ENCODE measurements at regions not wholly inside any gene's neighbourhood (a gene's known extent, or its start where the extent isn't known, plus 50 kb on each side); places are given as distances from the start of the nearest gene placed in this dataset.

GRCh38 chr3:104906001-104906639, 460.6 kb upstream of the ALCAM start:
- no peak overlapping the region for H3K4me3 ChIP-seq
- DNase-seq (ENCODE audit: low spot score) = no peak
- no peak overlapping the region for H3K4me2 ChIP-seq
- no peaks in the 10 kb centered on the region for H3K4me1 ChIP-seq (ENCODE audit: insufficient read depth)
- no peaks in the 10 kb centered on the region for H3K9me2 ChIP-seq (replicated peaks; ENCODE audit: insufficient read depth)
- H3K27ac ChIP-seq = no peak overlapping the region
- H3K79me2 ChIP-seq = no peaks in the 10 kb centered on the region
- WGBS (ENCODE audit: low lambda C conversion rate, missing lambda C conversion rate) = 89% methylated on average over 17 of the region's 17 CpGs
- no peaks in the 10 kb centered on the region for H4K20me1 ChIP-seq (ENCODE audit: insufficient read depth, poor library complexity, severe bottlenecking)
- no peak overlapping the region for H2AFZ ChIP-seq
- H3K36me3 ChIP-seq (replicated peaks; ENCODE audit: insufficient read depth, low read depth) = no peaks in the 10 kb centered on the region
- H3K9me3 ChIP-seq (ENCODE audit: low read depth) = no peaks in the 10 kb centered on the region
- H3K27me3 ChIP-seq = no peaks in the 10 kb centered on the region
- TF ChIP-seq, protein P1, sequence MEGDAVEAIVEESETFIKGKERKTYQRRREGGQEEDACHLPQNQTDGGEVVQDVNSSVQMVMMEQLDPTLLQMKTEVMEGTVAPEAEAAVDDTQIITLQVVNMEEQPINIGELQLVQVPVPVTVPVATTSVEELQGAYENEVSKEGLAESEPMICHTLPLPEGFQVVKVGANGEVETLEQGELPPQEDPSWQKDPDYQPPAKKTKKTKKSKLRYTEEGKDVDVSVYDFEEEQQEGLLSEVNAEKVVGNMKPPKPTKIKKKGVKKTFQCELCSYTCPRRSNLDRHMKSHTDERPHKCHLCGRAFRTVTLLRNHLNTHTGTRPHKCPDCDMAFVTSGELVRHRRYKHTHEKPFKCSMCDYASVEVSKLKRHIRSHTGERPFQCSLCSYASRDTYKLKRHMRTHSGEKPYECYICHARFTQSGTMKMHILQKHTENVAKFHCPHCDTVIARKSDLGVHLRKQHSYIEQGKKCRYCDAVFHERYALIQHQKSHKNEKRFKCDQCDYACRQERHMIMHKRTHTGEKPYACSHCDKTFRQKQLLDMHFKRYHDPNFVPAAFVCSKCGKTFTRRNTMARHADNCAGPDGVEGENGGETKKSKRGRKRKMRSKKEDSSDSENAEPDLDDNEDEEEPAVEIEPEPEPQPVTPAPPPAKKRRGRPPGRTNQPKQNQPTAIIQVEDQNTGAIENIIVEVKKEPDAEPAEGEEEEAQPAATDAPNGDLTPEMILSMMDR (IDR thresholded peaks at IDR 0.05; ENCODE audit: poor library complexity) = no peak
- TF ChIP-seq EZH2 (IDR thresholded peaks at IDR 0.05; ENCODE audit: borderline replicate concordance) (no peak), EZH2phosphoT487 (IDR thresholded peaks at IDR 0.05; ENCODE audit: low read depth, severe bottlenecking, unreplicated experiment) (no peak)

- H3K9me2 ChIP-seq (replicated peaks; ENCODE audit: insufficient read depth) = no peaks in the 10 kb centered on the region
- H3K4me3 ChIP-seq = no peak overlapping the region
- H3K4me1 ChIP-seq (ENCODE audit: insufficient read depth) = no peaks in the 10 kb centered on the region
- H2AFZ ChIP-seq = no peak overlapping the region
- H3K36me3 ChIP-seq (replicated peaks; ENCODE audit: insufficient read depth, low read depth) = no peaks in the 10 kb centered on the region
- no peaks in the 10 kb centered on the region for H3K79me2 ChIP-seq
- H3K27me3 ChIP-seq = no peaks in the 10 kb centered on the region
- WGBS (ENCODE audit: low lambda C conversion rate, missing lambda C conversion rate) = 88% methylated on average over 6 of the region's 6 CpGs
- DNase-seq (ENCODE audit: low spot score) = no peak
- H3K9me3 ChIP-seq (ENCODE audit: low read depth) = no peaks in the 10 kb centered on the region
- no peak for TF ChIP-seq EZH2phosphoT487 (IDR thresholded peaks at IDR 0.05; ENCODE audit: low read depth, severe bottlenecking, unreplicated experiment)
- TF ChIP-seq, protein P1 (IDR thresholded peaks at IDR 0.05; ENCODE audit: poor library complexity) = no peak
- no peak for TF ChIP-seq EZH2 (IDR thresholded peaks at IDR 0.05; ENCODE audit: borderline replicate concordance)
- H3K4me2 ChIP-seq = no peak overlapping the region
- H4K20me1 ChIP-seq (ENCODE audit: insufficient read depth, poor library complexity, severe bottlenecking) = no peaks in the 10 kb centered on the region
- no peak overlapping the region for H3K27ac ChIP-seq
These were observed 459.2 kb upstream of the ALCAM start for GRCh38 chr3:104907507-104907906.

DNA sequence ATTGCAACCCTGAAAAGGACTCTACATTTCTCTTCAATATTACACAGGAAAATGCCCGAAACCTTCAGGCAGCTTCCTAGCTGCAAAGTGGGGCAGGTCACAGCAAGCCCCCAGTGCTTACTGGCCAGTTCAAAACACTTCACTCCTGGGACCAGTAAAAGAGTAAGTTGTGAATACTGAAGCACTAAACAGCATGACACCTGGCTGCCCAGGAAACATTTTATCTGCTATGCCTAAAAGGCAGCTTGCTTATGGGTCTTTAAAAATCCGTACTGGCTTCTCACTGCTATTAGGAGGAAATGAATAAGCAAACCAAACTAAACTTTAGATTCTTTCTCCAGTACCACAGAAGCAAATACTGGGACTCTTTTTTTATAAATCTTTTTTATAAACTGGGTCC, 457.9 kb upstream of the ALCAM start:
- Histone ChIP-seq H4K20me1 (ENCODE audit: insufficient read depth, poor library complexity, severe bottlenecking) (no peaks in the 10 kb centered on the region), H2AFZ (no peak overlapping the region), H3K9me2 (replicated peaks; ENCODE audit: insufficient read depth) (no peaks in the 10 kb centered on the region), H3K36me3 (replicated peaks; ENCODE audit: insufficient read depth, low read depth) (no peaks in the 10 kb centered on the region), H3K27me3 (no peaks in the 10 kb centered on the region), H3K4me3 (no peak overlapping the region), H3K4me1 (ENCODE audit: insufficient read depth) (no peaks in the 10 kb centered on the region), H3K9me3 (ENCODE audit: low read depth) (no peaks in the 10 kb centered on the region), H3K79me2 (no peaks in the 10 kb centered on the region), H3K4me2 (no peak overlapping the region), H3K27ac (peak overlapping the region; percentile 4)
- 61% methylated on average over 2 of the region's 2 CpGs for WGBS (ENCODE audit: low lambda C conversion rate, missing lambda C conversion rate)
- TF ChIP-seq EZH2 (IDR thresholded peaks at IDR 0.05; ENCODE audit: borderline replicate concordance) (no peak), EZH2phosphoT487 (IDR thresholded peaks at IDR 0.05; ENCODE audit: low read depth, severe bottlenecking, unreplicated experiment) (no peak)
- TF ChIP-seq, protein P1 (IDR thresholded peaks at IDR 0.05; ENCODE audit: poor library complexity) = no peak
- DNase-seq (ENCODE audit: low spot score) = no peak
